GM12878 (cell line): ENCODE measurements at regions not wholly inside any gene's neighbourhood (a gene's known extent, or its start where the extent isn't known, plus 50 kb on each side); places are given as distances from the start of the nearest gene placed in this dataset.

Source experiments
- ATAC-seq: fragments of 200-7000 bp; cut with Tn5 transposase; 3 replicates; pipeline ENCODE4 v1.9.1; 2020; ENCODE audit warnings: mild to moderate bottlenecking, moderate library complexity
- BruUV-seq: library from RNA; stranded (reverse); fragments of 400-500 nt; replicated peaks from 2 replicates; lab custom pipeline; 2021; lab: Mats Ljungman, UMichigan
- CTCF ChIA-PET: fragments of 300-600 bp; sonication (Branson Sonifier 250); formaldehyde crosslinking; extraction: SDS; loops from one replicate; lab custom pipeline; 2021; ENCODE audit warnings: inconsistent platforms; lab: Yijun Ruan, JAX
- POLR2A ChIA-PET: fragments of 350-600 bp; formaldehyde crosslinking; extraction: SDS; loops from one replicate; lab custom pipeline; 2021; ENCODE audit warnings: inconsistent platforms; lab: Charles Lee
- RAD21 ChIA-PET: fragments of 300-600 bp; sonication (Branson Sonifier 250); formaldehyde crosslinking; loops from one replicate; lab custom pipeline; 2023; ENCODE audit warnings: antibody characterized with exemption; ENCODE audit not compliant: unreplicated experiment; lab: Charles Lee
- SMC1A ChIA-PET: fragments of 300-600 bp; sonication (Branson Sonifier 250); formaldehyde crosslinking; loops from one replicate; lab custom pipeline; 2023; ENCODE audit not compliant: unreplicated experiment, uncharacterized antibody; lab: Charles Lee
- DNase-seq: peaks from one replicate; pipeline ENCODE4 v3.0.0-alpha.2; 2011; ENCODE audit warnings: low read depth, low spot score
- FAIRE-seq: peaks from 3 replicates; lab custom pipeline; 2011; peaks lifted over from hg19 to GRCh38; lab: Jason Lieb, UNC
- H2AFZ ChIP-seq: 2 replicates; pipeline ENCODE4 v1.6.0; 2011; ENCODE audit warnings: low read depth, low read length, control low read depth; ENCODE audit not compliant: control insufficient read depth
- H3K27ac ChIP-seq: 2 replicates; pipeline ENCODE4 v1.5.1; 2011; ENCODE audit warnings: control low read depth; ENCODE audit not compliant: control insufficient read depth, insufficient read depth
- H3K27me3 ChIP-seq, 2 experiments: replicated peaks in 1 of 2; 2 replicates each; pipeline versions ENCODE4 v1.6.0 to v1.6.1; 2011; ENCODE audit warnings: low read length in 1 of 2; ENCODE audit not compliant: control insufficient read depth in 2 of 2, insufficient read depth in 2 of 2
- H3K36me3 ChIP-seq, 2 experiments: 2 replicates each; pipeline ENCODE4 v1.5.1; 2011; ENCODE audit warnings: low read length in 1 of 2; ENCODE audit not compliant: control insufficient read depth in 2 of 2, insufficient read depth in 2 of 2
- H3K4me1 ChIP-seq: 2 replicates; pipeline ENCODE4 v1.6.1; 2011; ENCODE audit warnings: mild to moderate bottlenecking, low read length, moderate library complexity, mixed read lengths; ENCODE audit not compliant: control insufficient read depth, insufficient read depth
- H3K4me2 ChIP-seq: 2 replicates; pipeline ENCODE4 v1.6.0; 2011; ENCODE audit warnings: control low read depth; ENCODE audit not compliant: control insufficient read depth, insufficient read depth
- H3K4me3 ChIP-seq: fragments of 200-600 bp; sonication (generic); 2 replicates; pipeline ENCODE4 v1.5.1; 2016
- H3K79me2 ChIP-seq: 2 replicates; pipeline ENCODE4 v1.6.0; 2011; ENCODE audit warnings: low read length; ENCODE audit not compliant: control insufficient read depth, insufficient read depth
- H3K9ac ChIP-seq: 2 replicates; pipeline ENCODE4 v1.8.0; 2011; ENCODE audit warnings: low read length, control low read depth, mixed read lengths; ENCODE audit not compliant: control insufficient read depth, insufficient read depth
- H3K9me3 ChIP-seq: replicated peaks from 3 replicates; pipeline ENCODE4 v1.5.1; 2011; ENCODE audit warnings: mild to moderate bottlenecking, low read length; ENCODE audit not compliant: control insufficient read depth, insufficient read depth
- H4K20me1 ChIP-seq: 2 replicates; pipeline ENCODE4 v1.6.0; 2011; ENCODE audit not compliant: control insufficient read depth, insufficient read depth
- CHD1 ChIP-seq: IDR thresholded peaks from 2 replicates; pipeline ENCODE4 v1.6.1; 2012; ENCODE audit warnings: low read depth, low read length, improper control_type of control experiment
- CHD4 ChIP-seq: fragments of 200-600 bp; sonication (generic); IDR thresholded peaks from 2 replicates; pipeline ENCODE4 v1.6.1; 2016; ENCODE audit warnings: mild to moderate bottlenecking
- DPF2 ChIP-seq: fragments of 450-650 bp; IDR thresholded peaks from 2 replicates; pipeline ENCODE4 v1.6.1; 2017; ENCODE audit warnings: mild to moderate bottlenecking
- FOS ChIP-seq: IDR thresholded peaks from 3 replicates; pipeline ENCODE4 v1.6.1; 2011; ENCODE audit warnings: borderline replicate concordance; ENCODE audit not compliant: insufficient read length; ENCODE audit errors: extremely low read depth
- GATAD2B ChIP-seq: fragments of 450-650 bp; conservative IDR thresholded peaks from 2 replicates; pipeline ENCODE4 v1.6.1; 2017; ENCODE audit warnings: low read depth, mild to moderate bottlenecking, moderate library complexity
- JUNB ChIP-seq: IDR thresholded peaks from 2 replicates; pipeline ENCODE4 v1.6.1; 2016; ENCODE audit warnings: antibody characterized with exemption, mild to moderate bottlenecking
- NRF1 ChIP-seq: conservative IDR thresholded peaks from 2 replicates; pipeline ENCODE4 v1.6.1; 2011; ENCODE audit warnings: mild to moderate bottlenecking, low read depth, low read length, improper control_type of control experiment
- POLR2AphosphoS5 ChIP-seq: IDR thresholded peaks from 2 replicates; pipeline ENCODE4 v1.6.1; 2011; ENCODE audit warnings: mild to moderate bottlenecking, low read length, inconsistent platforms
- RAD21 ChIP-seq: IDR thresholded peaks from 2 replicates; pipeline ENCODE4 v1.6.1; 2011; ENCODE audit warnings: mild to moderate bottlenecking, low read depth, low read length, moderate library complexity; ENCODE audit not compliant: insufficient read depth
- SIN3A ChIP-seq: IDR thresholded peaks from 2 replicates; pipeline ENCODE4 v1.6.1; 2012; ENCODE audit warnings: low read depth, low read length, improper control_type of control experiment
- SMAD5 ChIP-seq: IDR thresholded peaks from 2 replicates; pipeline ENCODE4 v1.6.1; 2016; ENCODE audit warnings: antibody characterized with exemption, low read depth
- TAF1 ChIP-seq: IDR thresholded peaks from 2 replicates; pipeline ENCODE4 v1.6.1; 2011; ENCODE audit warnings: mild to moderate bottlenecking, low read depth, low read length, borderline replicate concordance
- WGBS: methylation state at CpG from one replicate; pipeline ENCODE4 v1.1.6; 2016; ENCODE audit warnings: low lambda C conversion rate; ENCODE audit not compliant: insufficient replicate concordance, insufficient coverage; ENCODE audit errors: missing lambda C conversion rate; 5-methylcytosine and 5-hydroxymethylcytosine counted together
- in situ Hi-C: fragments of 300-500 bp; cut with MboI; formaldehyde crosslinking; loops from 9 replicates; pipeline ENCODE4 v1.14.3; 2018; ENCODE audit warnings: mixed read lengths
- intact Hi-C: fragments of 100-400 bp; cut with micrococcal nuclease; formaldehyde crosslinking; loops from one replicate; pipeline ENCODE4 v1.14.2; 2022; ENCODE audit not compliant: unreplicated experiment
- TF ChIP-seq, protein P1 (sequence below): fragments of 450-650 bp; formaldehyde crosslinking; IDR thresholded peaks from 2 replicates; pipeline ENCODE4 v1.5.0; 2022; ENCODE audit warnings: mild to moderate bottlenecking, missing genetic modification characterization
- TF ChIP-seq, protein P2 (sequence below): fragments of 450-650 bp; formaldehyde crosslinking; IDR thresholded peaks from 2 replicates; pipeline ENCODE4 v1.4.0; 2020; ENCODE audit warnings: mild to moderate bottlenecking, moderate library complexity

DNA sequence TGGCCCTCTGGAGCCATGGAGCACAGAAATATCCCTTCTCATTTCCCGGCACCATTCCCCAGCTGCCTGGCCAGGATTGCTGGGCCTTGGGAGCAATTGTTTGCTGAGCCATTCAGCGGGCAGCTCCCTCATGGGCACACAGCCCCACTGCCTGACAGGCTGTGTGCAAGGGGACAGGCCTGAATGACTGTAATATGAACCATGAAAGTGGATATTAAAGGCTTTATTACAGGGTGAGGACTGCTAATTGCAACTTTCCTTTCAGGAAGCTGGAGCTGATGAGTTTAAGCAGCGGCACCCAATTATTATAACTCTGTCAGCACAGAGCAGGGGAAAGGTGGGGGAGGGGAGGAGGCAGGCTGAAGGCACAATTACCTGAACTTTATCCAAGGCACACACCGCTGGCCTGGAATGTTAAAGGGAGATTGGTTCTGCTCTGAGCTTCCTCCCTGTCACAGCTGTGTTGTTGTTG, 159.8 kb upstream of the SDK2 start:
- ChIA-PET POLR2A (no interaction called here), CTCF (no interaction called here), RAD21 (no interaction called here), SMC1A (no interaction called here)
- Histone ChIP-seq H3K4me3 (no peak overlapping the region), H3K9me3 (no peaks in the 10 kb centered on the region), H3K9ac (no peak overlapping the region), H3K36me3 (no peaks in the 10 kb centered on the region), H3K4me1 (no peaks in the 10 kb centered on the region), H3K27me3 (no peaks in the 10 kb centered on the region), H3K4me2 (no peak overlapping the region), H2AFZ (no peak overlapping the region), H3K27ac (no peak overlapping the region), H3K79me2 (no peaks in the 10 kb centered on the region), H4K20me1 (no peaks in the 10 kb centered on the region)
- intact Hi-C loops: no loop called here
- in situ Hi-C loops: no loop called here
- no TSS peak for BruUV-seq
- TF ChIP-seq SMAD5: no peak
- no peak for TF ChIP-seq CHD1
- TF ChIP-seq, protein P1, sequence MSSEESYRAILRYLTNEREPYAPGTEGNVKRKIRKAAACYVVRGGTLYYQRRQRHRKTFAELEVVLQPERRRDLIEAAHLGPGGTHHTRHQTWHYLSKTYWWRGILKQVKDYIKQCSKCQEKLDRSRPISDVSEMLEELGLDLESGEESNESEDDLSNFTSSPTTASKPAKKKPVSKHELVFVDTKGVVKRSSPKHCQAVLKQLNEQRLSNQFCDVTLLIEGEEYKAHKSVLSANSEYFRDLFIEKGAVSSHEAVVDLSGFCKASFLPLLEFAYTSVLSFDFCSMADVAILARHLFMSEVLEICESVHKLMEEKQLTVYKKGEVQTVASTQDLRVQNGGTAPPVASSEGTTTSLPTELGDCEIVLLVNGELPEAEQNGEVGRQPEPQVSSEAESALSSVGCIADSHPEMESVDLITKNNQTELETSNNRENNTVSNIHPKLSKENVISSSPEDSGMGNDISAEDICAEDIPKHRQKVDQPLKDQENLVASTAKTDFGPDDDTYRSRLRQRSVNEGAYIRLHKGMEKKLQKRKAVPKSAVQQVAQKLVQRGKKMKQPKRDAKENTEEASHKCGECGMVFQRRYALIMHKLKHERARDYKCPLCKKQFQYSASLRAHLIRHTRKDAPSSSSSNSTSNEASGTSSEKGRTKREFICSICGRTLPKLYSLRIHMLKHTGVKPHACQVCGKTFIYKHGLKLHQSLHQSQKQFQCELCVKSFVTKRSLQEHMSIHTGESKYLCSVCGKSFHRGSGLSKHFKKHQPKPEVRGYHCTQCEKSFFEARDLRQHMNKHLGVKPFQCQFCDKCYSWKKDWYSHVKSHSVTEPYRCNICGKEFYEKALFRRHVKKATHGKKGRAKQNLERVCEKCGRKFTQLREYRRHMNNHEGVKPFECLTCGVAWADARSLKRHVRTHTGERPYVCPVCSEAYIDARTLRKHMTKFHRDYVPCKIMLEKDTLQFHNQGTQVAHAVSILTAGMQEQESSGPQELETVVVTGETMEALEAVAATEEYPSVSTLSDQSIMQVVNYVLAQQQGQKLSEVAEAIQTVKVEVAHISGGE (CRISPR knock-in tag): no peak
- TF ChIP-seq SIN3A: no peak
- no peak for TF ChIP-seq DPF2
- DNase-seq: no peak
- no peak for ATAC-seq
- FAIRE-seq: no peak
- 10% methylated on average over 4 of the region's 4 CpGs for WGBS

DNA sequence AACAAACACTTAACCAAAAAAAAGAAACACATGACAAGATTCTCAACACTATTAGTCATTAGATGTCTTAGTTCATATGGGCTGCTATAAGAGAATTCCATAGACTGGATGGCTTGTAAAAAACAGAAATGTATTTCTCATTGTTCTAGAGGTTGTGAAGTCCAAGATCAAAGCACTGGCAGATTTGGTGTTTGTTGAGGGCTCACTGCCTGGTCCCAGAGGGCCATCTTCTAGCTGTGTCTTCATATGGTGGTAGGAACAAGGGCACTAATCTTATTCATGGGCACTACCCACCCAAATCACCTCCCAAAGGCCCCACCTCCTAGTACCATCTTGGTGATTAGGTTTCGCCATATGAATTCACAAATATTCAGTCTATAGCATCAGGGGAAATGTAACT, 162.5 kb upstream of the SDK2 start:
- Histone ChIP-seq H3K4me1 (no peaks in the 10 kb centered on the region), H3K79me2 (no peaks in the 10 kb centered on the region), H3K4me2 (no peak overlapping the region), H3K9me3 (no peaks in the 10 kb centered on the region), H3K9ac (no peak overlapping the region), H4K20me1 (no peaks in the 10 kb centered on the region), H3K27ac (no peak overlapping the region), H3K4me3 (no peak overlapping the region), H3K27me3 (no peaks in the 10 kb centered on the region), H2AFZ (no peak overlapping the region), H3K36me3 (no peaks in the 10 kb centered on the region)
- ChIA-PET CTCF (no interaction called here), POLR2A (no interaction called here), SMC1A (no interaction called here), RAD21 (no interaction called here)
- 63% methylated on average over 1 of the region's 1 CpG for WGBS
- ATAC-seq: no peak
- no peak for DNase-seq
- FAIRE-seq: no peak
- in situ Hi-C loops (no loop called here), intact Hi-C loops (no loop called here)
- BruUV-seq: no TSS peak
- no peak for TF ChIP-seq POLR2AphosphoS5
- no peak for TF ChIP-seq RAD21
- no peak for TF ChIP-seq FOS
- no peak for TF ChIP-seq JUNB
- TF ChIP-seq, protein P2, sequence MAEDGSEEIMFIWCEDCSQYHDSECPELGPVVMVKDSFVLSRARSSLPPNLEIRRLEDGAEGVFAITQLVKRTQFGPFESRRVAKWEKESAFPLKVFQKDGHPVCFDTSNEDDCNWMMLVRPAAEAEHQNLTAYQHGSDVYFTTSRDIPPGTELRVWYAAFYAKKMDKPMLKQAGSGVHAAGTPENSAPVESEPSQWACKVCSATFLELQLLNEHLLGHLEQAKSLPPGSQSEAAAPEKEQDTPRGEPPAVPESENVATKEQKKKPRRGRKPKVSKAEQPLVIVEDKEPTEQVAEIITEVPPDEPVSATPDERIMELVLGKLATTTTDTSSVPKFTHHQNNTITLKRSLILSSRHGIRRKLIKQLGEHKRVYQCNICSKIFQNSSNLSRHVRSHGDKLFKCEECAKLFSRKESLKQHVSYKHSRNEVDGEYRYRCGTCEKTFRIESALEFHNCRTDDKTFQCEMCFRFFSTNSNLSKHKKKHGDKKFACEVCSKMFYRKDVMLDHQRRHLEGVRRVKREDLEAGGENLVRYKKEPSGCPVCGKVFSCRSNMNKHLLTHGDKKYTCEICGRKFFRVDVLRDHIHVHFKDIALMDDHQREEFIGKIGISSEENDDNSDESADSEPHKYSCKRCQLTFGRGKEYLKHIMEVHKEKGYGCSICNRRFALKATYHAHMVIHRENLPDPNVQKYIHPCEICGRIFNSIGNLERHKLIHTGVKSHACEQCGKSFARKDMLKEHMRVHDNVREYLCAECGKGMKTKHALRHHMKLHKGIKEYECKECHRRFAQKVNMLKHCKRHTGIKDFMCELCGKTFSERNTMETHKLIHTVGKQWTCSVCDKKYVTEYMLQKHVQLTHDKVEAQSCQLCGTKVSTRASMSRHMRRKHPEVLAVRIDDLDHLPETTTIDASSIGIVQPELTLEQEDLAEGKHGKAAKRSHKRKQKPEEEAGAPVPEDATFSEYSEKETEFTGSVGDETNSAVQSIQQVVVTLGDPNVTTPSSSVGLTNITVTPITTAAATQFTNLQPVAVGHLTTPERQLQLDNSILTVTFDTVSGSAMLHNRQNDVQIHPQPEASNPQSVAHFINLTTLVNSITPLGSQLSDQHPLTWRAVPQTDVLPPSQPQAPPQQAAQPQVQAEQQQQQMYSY (CRISPR knock-in tag): no peak
- TF ChIP-seq NRF1: no peak
- no peak for TF ChIP-seq CHD4
- no peak for TF ChIP-seq TAF1
- no peak for TF ChIP-seq GATAD2B
